ENCODE measurements at regions not wholly inside any gene's neighbourhood (a gene's known extent, or its start where the extent isn't known, plus 50 kb on each side); places are given as distances from the start of the nearest gene placed in this dataset.

DNA sequence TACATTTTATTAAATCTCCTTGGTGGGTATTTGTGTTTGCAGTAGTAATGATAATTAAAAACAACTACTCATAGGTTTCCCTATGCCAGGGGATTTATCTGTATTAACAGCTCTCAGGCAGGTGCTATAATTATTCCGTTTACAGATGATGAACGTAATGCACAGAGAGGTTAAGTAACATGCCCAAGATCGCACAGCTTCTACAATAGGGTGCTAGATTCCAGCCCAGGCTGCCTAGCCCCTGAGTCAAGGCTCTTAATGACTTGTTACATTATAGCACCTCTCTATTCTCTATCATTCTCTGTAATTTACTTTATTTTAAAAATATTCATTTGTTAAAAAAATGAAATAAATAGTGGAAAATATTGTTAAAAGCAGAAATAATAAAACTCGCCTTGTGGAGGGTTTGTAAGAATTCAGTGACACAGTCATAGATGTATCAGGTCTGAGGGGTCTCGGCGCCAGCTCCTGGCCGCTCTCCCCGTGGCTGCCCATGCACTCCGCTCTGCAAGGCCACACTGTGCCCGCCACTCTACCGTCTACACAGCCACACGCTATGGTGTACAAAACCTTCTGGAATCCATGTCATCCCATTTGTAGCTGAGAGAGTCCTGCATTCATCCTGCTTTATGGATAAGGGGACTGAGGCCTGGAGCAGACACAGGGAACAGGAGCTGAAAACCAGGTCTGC, 562.2 kb downstream of the MATN1 start:
- TF ChIP-seq, protein P1, sequence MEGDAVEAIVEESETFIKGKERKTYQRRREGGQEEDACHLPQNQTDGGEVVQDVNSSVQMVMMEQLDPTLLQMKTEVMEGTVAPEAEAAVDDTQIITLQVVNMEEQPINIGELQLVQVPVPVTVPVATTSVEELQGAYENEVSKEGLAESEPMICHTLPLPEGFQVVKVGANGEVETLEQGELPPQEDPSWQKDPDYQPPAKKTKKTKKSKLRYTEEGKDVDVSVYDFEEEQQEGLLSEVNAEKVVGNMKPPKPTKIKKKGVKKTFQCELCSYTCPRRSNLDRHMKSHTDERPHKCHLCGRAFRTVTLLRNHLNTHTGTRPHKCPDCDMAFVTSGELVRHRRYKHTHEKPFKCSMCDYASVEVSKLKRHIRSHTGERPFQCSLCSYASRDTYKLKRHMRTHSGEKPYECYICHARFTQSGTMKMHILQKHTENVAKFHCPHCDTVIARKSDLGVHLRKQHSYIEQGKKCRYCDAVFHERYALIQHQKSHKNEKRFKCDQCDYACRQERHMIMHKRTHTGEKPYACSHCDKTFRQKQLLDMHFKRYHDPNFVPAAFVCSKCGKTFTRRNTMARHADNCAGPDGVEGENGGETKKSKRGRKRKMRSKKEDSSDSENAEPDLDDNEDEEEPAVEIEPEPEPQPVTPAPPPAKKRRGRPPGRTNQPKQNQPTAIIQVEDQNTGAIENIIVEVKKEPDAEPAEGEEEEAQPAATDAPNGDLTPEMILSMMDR (IDR thresholded peaks at IDR 0.05): no peak
- TF ChIP-seq EP300 (IDR thresholded peaks at IDR 0.05) (no peak), POLR2A (IDR thresholded peaks at IDR 0.05) (no peak)

Data from ovary (tissue), 3 donors.